ENCODE measurements at regions not wholly inside any gene's neighbourhood (a gene's known extent, or its start where the extent isn't known, plus 50 kb on each side); places are given as distances from the start of the nearest gene placed in this dataset.
"Not testable (repeated sequence)": the region's sequence is repeated elsewhere in the genome, so short reads cannot be mapped to it uniquely, and the experiment has no call there.

DNA sequence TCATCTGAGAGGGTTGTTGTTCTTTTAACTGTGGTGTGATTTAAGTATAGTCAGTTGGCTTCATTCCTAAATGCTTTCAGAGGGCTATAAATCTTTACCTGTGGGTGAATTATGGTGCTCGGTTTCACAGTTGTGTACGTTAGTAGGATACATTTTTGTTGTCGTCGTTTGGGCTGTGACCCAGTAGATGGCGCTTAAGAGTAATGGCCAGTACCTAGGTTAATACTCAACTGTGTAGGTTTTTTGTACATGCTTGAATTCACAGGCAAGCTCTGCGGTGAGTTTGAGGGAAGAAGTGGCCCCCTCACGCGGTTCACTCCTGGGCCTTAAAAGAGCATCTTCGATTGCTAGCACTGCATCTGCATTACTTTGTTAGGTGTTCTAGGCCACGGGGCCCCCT lies 571.7 kb upstream of the TGIF2LX start:
- peak in 1 of 2 experiments; percentile 1 for DNase-seq

DNA sequence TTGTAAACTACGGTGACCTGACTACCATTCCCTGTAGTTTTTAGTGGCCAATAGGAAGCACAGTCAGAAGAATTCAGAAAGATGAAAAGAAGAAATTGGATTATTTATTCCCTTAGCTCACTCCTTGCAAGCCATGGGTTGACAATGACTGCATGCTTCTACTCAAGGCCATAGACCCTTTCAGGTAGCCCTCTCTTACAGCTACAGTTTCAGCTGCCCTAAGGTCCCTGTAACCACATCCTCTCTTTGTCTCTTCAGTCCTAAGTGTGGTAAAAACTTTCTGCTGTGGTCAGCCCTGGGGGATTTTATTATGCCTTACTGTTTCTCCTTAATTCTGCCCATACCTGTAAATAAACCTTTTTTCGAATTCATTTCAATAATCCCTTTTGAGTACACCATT lies 551.8 kb upstream of the TGIF2LX start:
- not testable (repeated sequence) for DNase-seq

- DNase-seq: not testable (repeated sequence)
These were observed 528.7 kb upstream of the TGIF2LX start for GRCh38 chrX:89393004-89393403.

DNA sequence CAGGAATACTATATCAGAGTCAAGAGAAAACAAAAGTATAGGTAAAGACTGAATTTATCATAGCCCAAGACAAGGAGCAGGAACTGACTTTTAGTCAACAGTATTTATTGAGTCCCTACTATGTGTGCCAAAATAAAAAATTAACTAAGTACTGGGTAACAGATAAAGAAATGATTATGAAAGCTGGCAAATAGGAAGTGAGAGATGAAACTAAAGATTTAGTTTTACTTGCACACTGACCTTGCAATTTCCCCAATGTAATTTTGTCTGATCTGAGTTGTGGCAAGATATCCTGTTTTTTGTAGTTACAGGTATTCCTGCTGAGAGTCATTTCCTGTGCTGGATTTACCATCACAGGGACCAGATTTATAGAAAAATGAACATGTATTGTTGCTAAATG lies 518.9 kb upstream of the TGIF2LX start:
- not testable (repeated sequence) for DNase-seq

DNA sequence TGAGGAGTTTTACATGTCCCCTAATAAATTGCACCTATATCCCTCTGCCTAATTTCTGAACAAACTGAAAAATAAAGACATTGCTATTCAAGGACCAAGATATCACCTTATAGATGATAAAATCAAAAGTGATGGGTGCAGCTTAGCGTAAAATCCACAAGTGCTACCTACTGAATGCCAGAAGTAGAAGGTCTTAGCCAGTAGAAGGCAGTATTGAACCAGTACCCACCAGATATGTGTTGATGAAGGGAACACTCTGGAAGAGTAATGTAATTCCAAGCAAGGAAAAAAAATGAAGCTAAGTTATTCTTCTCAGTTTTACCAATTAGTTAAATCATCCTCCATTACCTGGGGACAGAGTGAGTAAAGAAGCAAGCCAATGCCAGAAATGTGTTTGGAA lies 516.6 kb upstream of the TGIF2LX start:
- DNase-seq: not testable (repeated sequence)

DNA sequence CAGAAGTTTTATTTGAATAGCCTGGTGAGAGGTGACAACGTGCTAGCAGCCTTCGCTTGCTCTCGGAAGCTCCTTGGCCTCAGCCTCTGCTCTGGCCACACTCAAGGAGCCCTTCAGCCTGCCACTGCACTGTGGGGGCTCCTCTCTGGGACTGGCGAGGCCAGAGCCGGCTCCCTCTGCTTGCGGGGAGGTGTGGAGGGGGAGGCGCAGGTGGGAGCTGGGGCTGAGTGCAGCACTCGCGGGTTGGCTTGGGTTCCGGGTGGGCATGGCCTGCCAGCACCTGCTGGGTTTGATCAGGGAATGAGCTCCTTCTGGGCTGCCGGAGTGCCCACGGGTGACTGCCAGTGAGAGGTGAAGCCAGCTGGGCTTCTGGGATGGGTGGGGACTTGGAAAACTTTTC lies 504.8 kb upstream of the TGIF2LX start:
- not testable (repeated sequence) for DNase-seq

DNA sequence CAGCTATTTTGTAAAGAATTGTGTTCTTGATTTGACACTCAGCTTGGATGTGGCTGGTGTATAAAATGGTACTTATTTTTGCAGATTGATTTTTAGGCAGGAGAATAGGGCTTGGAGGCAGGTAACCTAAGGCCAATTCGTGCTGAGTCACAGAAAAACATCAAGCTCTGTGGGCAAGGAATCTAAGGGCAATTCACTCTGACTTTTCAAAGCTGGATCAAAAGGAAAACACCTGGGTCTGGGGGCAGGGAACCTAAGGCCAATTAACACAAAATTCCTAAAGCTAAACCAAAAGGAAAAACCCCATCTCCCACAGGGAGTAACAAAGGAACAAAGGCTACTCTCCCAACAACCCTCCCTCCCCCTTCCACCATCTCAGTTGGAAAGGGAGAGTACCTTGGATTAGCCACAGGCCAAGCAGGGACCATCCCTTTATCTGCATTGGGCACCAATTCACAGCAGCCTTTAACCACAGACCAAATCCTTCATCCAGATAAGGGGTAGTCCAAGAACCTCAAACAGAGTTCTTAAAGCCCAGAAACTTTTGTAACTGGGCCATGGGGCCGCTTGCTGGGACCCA lies 489.0 kb upstream of the TGIF2LX start:
- DNase-seq: not testable (repeated sequence)

All from NCI-H526 (cell line).